ENCODE measurements at regions not wholly inside any gene's neighbourhood (a gene's known extent, or its start where the extent isn't known, plus 50 kb on each side); places are given as distances from the start of the nearest gene placed in this dataset.

DNA sequence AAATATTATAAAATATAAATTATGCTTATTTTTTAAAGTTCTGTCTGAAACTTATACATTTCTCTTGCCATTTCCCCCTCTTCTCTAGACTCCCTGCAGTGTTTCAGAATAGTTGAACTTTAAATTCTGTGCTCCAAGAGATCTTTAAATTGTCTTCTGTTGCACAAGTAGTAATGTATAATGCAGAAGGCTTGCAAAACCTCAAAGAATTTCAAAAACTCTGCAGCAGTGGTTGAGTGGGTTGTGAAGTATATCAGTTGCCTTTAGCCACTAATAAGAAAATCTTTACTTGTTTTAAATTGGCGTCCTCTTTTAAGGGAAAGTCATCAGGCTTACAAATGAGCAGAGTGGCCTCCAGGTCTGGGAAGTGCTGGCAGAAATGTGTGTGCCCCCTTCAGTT is 1153.3 kb upstream of the PABPC4L start:
- Mint-ChIP-seq H3K36me3 (ENCODE audit: low read depth, unreplicated experiment) (no peaks in the 10 kb centered on the region), H3K27me3 (ENCODE audit: unreplicated experiment) (no peaks in the 10 kb centered on the region), H3K9me3 (ENCODE audit: unreplicated experiment) (no peaks in the 10 kb centered on the region), H3K27ac (ENCODE audit: unreplicated experiment) (no peak overlapping the region), H3K4me3 (ENCODE audit: unreplicated experiment) (no peak overlapping the region), H3K4me1 (ENCODE audit: unreplicated experiment) (no peaks in the 10 kb centered on the region)
- DNase-seq (ENCODE audit: low spot score) = no peak
- TF ChIP-seq, protein P1, sequence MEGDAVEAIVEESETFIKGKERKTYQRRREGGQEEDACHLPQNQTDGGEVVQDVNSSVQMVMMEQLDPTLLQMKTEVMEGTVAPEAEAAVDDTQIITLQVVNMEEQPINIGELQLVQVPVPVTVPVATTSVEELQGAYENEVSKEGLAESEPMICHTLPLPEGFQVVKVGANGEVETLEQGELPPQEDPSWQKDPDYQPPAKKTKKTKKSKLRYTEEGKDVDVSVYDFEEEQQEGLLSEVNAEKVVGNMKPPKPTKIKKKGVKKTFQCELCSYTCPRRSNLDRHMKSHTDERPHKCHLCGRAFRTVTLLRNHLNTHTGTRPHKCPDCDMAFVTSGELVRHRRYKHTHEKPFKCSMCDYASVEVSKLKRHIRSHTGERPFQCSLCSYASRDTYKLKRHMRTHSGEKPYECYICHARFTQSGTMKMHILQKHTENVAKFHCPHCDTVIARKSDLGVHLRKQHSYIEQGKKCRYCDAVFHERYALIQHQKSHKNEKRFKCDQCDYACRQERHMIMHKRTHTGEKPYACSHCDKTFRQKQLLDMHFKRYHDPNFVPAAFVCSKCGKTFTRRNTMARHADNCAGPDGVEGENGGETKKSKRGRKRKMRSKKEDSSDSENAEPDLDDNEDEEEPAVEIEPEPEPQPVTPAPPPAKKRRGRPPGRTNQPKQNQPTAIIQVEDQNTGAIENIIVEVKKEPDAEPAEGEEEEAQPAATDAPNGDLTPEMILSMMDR (IDR thresholded peaks at IDR 0.05; ENCODE audit: unreplicated experiment) = no peak

DNA sequence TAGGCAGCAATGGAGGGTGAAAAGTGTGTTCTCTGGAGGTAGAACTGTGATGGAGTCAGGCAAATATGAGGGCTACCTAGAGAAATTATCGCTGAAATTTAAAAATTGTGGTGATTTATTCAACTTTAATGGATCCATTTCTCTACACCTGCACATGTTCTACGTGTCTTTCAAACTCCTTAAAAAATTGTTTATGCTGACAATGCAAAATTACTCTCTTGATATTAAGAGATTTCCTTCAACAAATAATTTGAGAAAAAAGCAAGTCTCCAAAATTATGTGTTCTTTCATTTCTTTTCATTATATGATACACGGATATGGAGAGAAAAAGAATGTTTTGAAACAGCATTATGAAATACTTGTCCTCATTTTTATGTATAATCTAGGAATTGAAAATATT is 1151.4 kb upstream of the PABPC4L start:
- Mint-ChIP-seq H3K36me3 (ENCODE audit: low read depth, unreplicated experiment) (no peaks in the 10 kb centered on the region), H3K9me3 (ENCODE audit: unreplicated experiment) (no peaks in the 10 kb centered on the region), H3K27ac (ENCODE audit: unreplicated experiment) (no peak overlapping the region), H3K4me3 (ENCODE audit: unreplicated experiment) (no peak overlapping the region), H3K4me1 (ENCODE audit: unreplicated experiment) (no peaks in the 10 kb centered on the region), H3K27me3 (ENCODE audit: unreplicated experiment) (no peaks in the 10 kb centered on the region)
- no peak for DNase-seq (ENCODE audit: low spot score)
- TF ChIP-seq, protein P1 (IDR thresholded peaks at IDR 0.05; ENCODE audit: unreplicated experiment) = no peak

- no peak overlapping the region for H3K27ac Mint-ChIP-seq (ENCODE audit: unreplicated experiment)
- H3K27me3 Mint-ChIP-seq (ENCODE audit: unreplicated experiment) = peaks cover 6% of the 10 kb centered on the region
- no peaks in the 10 kb centered on the region for H3K9me3 Mint-ChIP-seq (ENCODE audit: unreplicated experiment)
- H3K36me3 Mint-ChIP-seq (ENCODE audit: low read depth, unreplicated experiment) = peaks cover 4% of the 10 kb centered on the region
- no peaks in the 10 kb centered on the region for H3K4me1 Mint-ChIP-seq (ENCODE audit: unreplicated experiment)
- no peak for DNase-seq (ENCODE audit: low spot score)
- TF ChIP-seq, protein P1 (IDR thresholded peaks at IDR 0.05; ENCODE audit: unreplicated experiment) = no peak
- H3K4me3 Mint-ChIP-seq (ENCODE audit: unreplicated experiment) = no peak overlapping the region
Observed at GRCh38 chr4:135344492-135344891, 1142.9 kb upstream of the PABPC4L start.

GRCh38 chr4:135338181-135338580 is 1136.6 kb upstream of the PABPC4L start:
- H3K36me3 Mint-ChIP-seq (ENCODE audit: low read depth, unreplicated experiment) = no peaks in the 10 kb centered on the region
- H3K9me3 Mint-ChIP-seq (ENCODE audit: unreplicated experiment) = no peaks in the 10 kb centered on the region
- TF ChIP-seq, protein P1 (IDR thresholded peaks at IDR 0.05; ENCODE audit: unreplicated experiment) = no peak
- DNase-seq (ENCODE audit: low spot score) = no peak
- no peak overlapping the region for H3K27ac Mint-ChIP-seq (ENCODE audit: unreplicated experiment)
- H3K4me3 Mint-ChIP-seq (ENCODE audit: unreplicated experiment) = no peak overlapping the region
- H3K4me1 Mint-ChIP-seq (ENCODE audit: unreplicated experiment) = no peaks in the 10 kb centered on the region
- no peaks in the 10 kb centered on the region for H3K27me3 Mint-ChIP-seq (ENCODE audit: unreplicated experiment)

GRCh38 chr4:135325264-135325663 is 1123.7 kb upstream of the PABPC4L start:
- Mint-ChIP-seq H3K4me1 (ENCODE audit: unreplicated experiment) (no peaks in the 10 kb centered on the region), H3K27ac (ENCODE audit: unreplicated experiment) (no peak overlapping the region), H3K36me3 (ENCODE audit: low read depth, unreplicated experiment) (no peaks in the 10 kb centered on the region), H3K9me3 (ENCODE audit: unreplicated experiment) (no peaks in the 10 kb centered on the region), H3K27me3 (ENCODE audit: unreplicated experiment) (peaks cover 3% of the 10 kb centered on the region), H3K4me3 (ENCODE audit: unreplicated experiment) (no peak overlapping the region)
- TF ChIP-seq, protein P1 (IDR thresholded peaks at IDR 0.05; ENCODE audit: unreplicated experiment) = no peak
- no peak for DNase-seq (ENCODE audit: low spot score)

Data from endothelial cell (in vitro differentiated cells).